DMS53 (cell line): ENCODE measurements at regions not wholly inside any gene's neighbourhood (a gene's known extent, or its start where the extent isn't known, plus 50 kb on each side); places are given as distances from the start of the nearest gene placed in this dataset.
A peak's percentile ranks its signal among the peaks of the same experiment; 100 is the strongest.

ENCODE experiments used
- DNase-seq: peaks from one replicate; lab custom pipeline; 2025; lab: John Stamatoyannopoulos, UW

GRCh38 chr6:6783721-6784120, 195.2 kb downstream of the LY86 start:
- no peak for DNase-seq

- DNase-seq, result no peak
Measured at GRCh38 chr6:6784514-6785162, 196.1 kb downstream of the LY86 start.

GRCh38 chr6:6785163-6785521, 196.6 kb downstream of the LY86 start:
- no peak for DNase-seq

GRCh38 chr6:6788394-6789032, 200.0 kb downstream of the LY86 start:
- DNase-seq, result peak; percentile 55

GRCh38 chr6:6790393-6790792, 201.9 kb downstream of the LY86 start:
- DNase-seq, result no peak

- DNase-seq, result peak; percentile 85
Measured at GRCh38 chr6:6790891-6791290, 202.4 kb downstream of the LY86 start.

- no peak for DNase-seq
Measured at GRCh38 chr6:6793388-6794250, 205.1 kb downstream of the LY86 start.

GRCh38 chr6:6795393-6795792, 206.9 kb downstream of the LY86 start:
- DNase-seq, result no peak

GRCh38 chr6:6796818-6797217, 208.3 kb downstream of the LY86 start:
- DNase-seq, result no peak

GRCh38 chr6:6798448-6798860, 209.9 kb downstream of the LY86 start:
- no peak for DNase-seq

GRCh38 chr6:6801005-6801335, 212.4 kb downstream of the LY86 start:
- no peak for DNase-seq

GRCh38 chr6:6801635-6802218, 213.2 kb downstream of the LY86 start:
- no peak for DNase-seq

GRCh38 chr6:6803180-6803977, 214.9 kb downstream of the LY86 start:
- DNase-seq, result peak; percentile 26

- DNase-seq, result no peak
Measured at GRCh38 chr6:6804843-6805615, 216.5 kb downstream of the LY86 start.

GRCh38 chr6:6806844-6807518, 218.5 kb downstream of the LY86 start:
- no peak for DNase-seq

GRCh38 chr6:6808343-6808742, 219.8 kb downstream of the LY86 start:
- no peak for DNase-seq

GRCh38 chr6:6808915-6809314, 220.4 kb downstream of the LY86 start:
- no peak for DNase-seq

GRCh38 chr6:6810727-6811126, 222.2 kb downstream of the LY86 start:
- peak; percentile 85 for DNase-seq

- peak; percentile 96 for DNase-seq
Measured at GRCh38 chr6:6811128-6812009, 222.8 kb downstream of the LY86 start.

GRCh38 chr6:6812427-6812826, 223.9 kb downstream of the LY86 start:
- DNase-seq, result no peak
